ENCODE measurements at regions not wholly inside any gene's neighbourhood (a gene's known extent, or its start where the extent isn't known, plus 50 kb on each side); places are given as distances from the start of the nearest gene placed in this dataset.

DNA sequence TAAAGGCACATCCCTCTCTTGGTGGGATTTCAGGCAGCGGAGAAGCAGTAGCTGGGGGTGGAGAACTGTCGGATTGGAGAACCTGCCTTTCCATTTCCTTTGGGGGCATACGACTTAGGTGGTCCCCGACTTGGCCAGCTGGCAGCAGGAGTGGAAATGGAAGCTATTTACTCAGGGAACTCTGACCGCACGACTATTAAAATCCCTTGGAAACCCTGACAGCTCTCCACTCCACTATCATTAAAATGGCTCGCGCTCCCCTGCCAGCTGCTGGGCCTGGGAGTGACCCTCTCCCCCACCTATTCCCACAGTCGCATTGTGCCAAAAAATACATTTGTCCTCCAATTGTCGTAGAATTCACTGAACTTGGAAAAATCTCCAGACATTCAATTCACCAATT lies 77.7 kb upstream of the APCDD1 start:
- intact Hi-C loops (cut with micrococcal nuclease), result no loop called here
- H3K27me3 Mint-ChIP-seq, result no peaks in the 10 kb centered on the region

DNA sequence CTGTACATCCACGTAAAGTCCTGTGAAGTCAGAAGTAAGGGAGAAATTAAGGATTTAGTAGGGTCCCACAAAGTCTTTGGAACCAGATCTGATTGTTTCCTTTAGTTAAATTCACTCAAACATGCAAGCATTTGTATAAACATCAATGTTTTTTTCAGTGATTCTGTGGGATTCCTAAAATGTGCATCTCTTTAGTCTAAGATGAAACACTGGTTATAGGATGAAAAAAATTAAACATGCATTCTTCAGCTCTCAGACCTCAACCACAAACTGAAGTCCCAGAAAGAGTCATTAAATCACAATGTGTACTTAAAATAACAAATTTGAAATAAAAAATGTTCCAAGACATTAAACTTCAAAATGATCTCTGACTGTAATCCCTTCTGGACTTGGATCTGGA lies 76.5 kb upstream of the APCDD1 start:
- Mint-ChIP-seq H3K27me3 (no peaks in the 10 kb centered on the region), H3K4me3 (no peak overlapping the region), H3K4me1 (ENCODE audit: low read depth) (peaks cover 29% of the 10 kb centered on the region), H3K36me3 (ENCODE audit: low read depth) (no peaks in the 10 kb centered on the region), H3K27ac (peak overlapping the region; percentile 85), H3K9me3 (no peaks in the 10 kb centered on the region)
- intact Hi-C loops (cut with micrococcal nuclease), result no loop called here

More for the DNA sequence above, 77.7 kb upstream of the APCDD1 start:
- H3K9me3 Mint-ChIP-seq, result no peaks in the 10 kb centered on the region
- H3K4me3 Mint-ChIP-seq, result no peak overlapping the region
- peaks cover 31% of the 10 kb centered on the region for H3K4me1 Mint-ChIP-seq (ENCODE audit: low read depth)
- H3K36me3 Mint-ChIP-seq (ENCODE audit: low read depth), result no peaks in the 10 kb centered on the region
- no peak overlapping the region for H3K27ac Mint-ChIP-seq

- Mint-ChIP-seq H3K9me3 (no peaks in the 10 kb centered on the region), H3K4me1 (ENCODE audit: low read depth) (peaks cover 22% of the 10 kb centered on the region), H3K36me3 (ENCODE audit: low read depth) (no peaks in the 10 kb centered on the region), H3K4me3 (no peak overlapping the region), H3K27me3 (no peaks in the 10 kb centered on the region), H3K27ac (peak overlapping the region; percentile 85)
- intact Hi-C loops (cut with micrococcal nuclease), result no loop called here
These were observed 75.6 kb upstream of the APCDD1 start for GRCh38 chr18:10378688-10379420.

- Mint-ChIP-seq H3K27me3 (no peaks in the 10 kb centered on the region), H3K27ac (peak overlapping the region; percentile 85), H3K9me3 (no peaks in the 10 kb centered on the region), H3K4me3 (no peak overlapping the region), H3K36me3 (ENCODE audit: low read depth) (no peaks in the 10 kb centered on the region), H3K4me1 (ENCODE audit: low read depth) (peaks cover 22% of the 10 kb centered on the region)
- intact Hi-C loops (cut with micrococcal nuclease), result no loop called here
These were observed 74.9 kb upstream of the APCDD1 start for GRCh38 chr18:10379522-10379921.

DNA sequence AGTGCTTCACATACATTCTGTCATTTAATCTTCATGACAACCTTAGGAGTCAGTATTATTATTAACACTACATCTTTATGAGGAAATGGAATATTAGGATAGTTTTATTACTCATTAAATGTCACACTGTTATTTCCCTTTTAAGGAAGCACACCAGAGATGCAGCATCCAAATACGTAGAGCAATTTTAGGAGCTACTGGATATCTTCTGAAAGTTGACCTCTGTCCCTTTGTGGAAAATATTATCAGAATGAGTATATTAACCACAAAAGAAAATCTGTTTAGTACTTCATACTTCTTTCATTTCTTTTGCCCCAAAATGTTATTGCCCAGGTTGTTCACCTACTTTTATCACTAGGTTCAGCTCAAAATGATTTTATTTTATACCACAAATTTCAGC lies 72.9 kb upstream of the APCDD1 start:
- Mint-ChIP-seq H3K27me3 (no peaks in the 10 kb centered on the region), H3K27ac (no peak overlapping the region), H3K9me3 (no peaks in the 10 kb centered on the region), H3K36me3 (ENCODE audit: low read depth) (no peaks in the 10 kb centered on the region), H3K4me3 (no peak overlapping the region), H3K4me1 (ENCODE audit: low read depth) (peaks cover 22% of the 10 kb centered on the region)
- intact Hi-C loops (cut with micrococcal nuclease), result no loop called here

DNA sequence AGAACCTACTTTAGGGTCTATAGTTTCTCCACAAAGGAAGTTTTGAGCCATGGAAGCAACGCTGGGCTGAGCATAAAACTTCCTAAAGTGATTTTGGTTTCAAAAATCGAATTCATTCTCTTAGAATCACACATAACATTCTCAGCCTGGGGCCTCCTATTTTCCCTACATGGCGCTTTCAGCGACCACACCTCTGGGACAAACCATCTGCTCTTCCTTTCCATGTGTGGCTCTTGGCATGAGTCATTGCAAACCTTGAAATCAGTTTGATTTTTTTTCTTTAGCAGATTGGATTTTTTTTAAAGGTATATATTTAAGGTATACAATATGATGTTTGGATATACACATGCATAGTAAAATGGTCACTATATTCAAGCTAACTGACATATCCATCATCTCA lies 72.5 kb upstream of the APCDD1 start:
- intact Hi-C loops (cut with micrococcal nuclease), result no loop called here
- Mint-ChIP-seq H3K27me3 (no peaks in the 10 kb centered on the region), H3K36me3 (ENCODE audit: low read depth) (no peaks in the 10 kb centered on the region), H3K4me3 (no peak overlapping the region), H3K27ac (no peak overlapping the region), H3K4me1 (ENCODE audit: low read depth) (peaks cover 24% of the 10 kb centered on the region), H3K9me3 (no peaks in the 10 kb centered on the region)

DNA sequence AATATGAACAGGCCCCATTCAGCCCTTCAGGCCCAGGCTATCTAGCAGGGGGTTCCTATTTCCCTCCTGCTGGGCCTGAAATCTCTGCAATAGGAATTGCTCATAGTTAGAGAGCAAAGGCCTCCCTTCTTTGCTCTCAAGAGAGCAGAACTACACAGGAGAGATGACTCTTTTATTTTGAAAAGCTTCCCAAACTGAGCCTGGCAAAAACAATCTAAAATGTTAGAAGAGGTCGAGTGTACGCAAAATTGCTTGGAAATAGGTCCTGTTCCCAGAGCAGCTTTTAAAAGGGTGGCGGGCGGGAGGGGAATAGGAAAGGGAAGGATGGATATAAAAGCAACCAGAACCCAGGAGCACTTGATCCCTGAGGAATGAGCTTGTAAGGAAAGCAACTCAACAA lies 68.4 kb upstream of the APCDD1 start:
- peaks cover 2% of the 10 kb centered on the region for H3K27me3 Mint-ChIP-seq
- no peak overlapping the region for H3K4me3 Mint-ChIP-seq
- peaks cover 5% of the 10 kb centered on the region for H3K9me3 Mint-ChIP-seq
- H3K27ac Mint-ChIP-seq, result no peak overlapping the region
- H3K4me1 Mint-ChIP-seq (ENCODE audit: low read depth), result peaks cover 7% of the 10 kb centered on the region
- no peaks in the 10 kb centered on the region for H3K36me3 Mint-ChIP-seq (ENCODE audit: low read depth)
- intact Hi-C loops (cut with micrococcal nuclease), result no loop called here

GRCh38 chr18:10386956-10387355 lies 67.5 kb upstream of the APCDD1 start:
- Mint-ChIP-seq H3K27ac (peak overlapping the region; percentile 40), H3K9me3 (peaks cover 5% of the 10 kb centered on the region)

GRCh38 chr18:10387399-10387798 lies 67.0 kb upstream of the APCDD1 start:
- no peak overlapping the region for H3K4me3 Mint-ChIP-seq
- intact Hi-C loops (cut with micrococcal nuclease), result no loop called here
- H3K27ac Mint-ChIP-seq, result peak overlapping the region; percentile 40
- no peaks in the 10 kb centered on the region for H3K36me3 Mint-ChIP-seq (ENCODE audit: low read depth)
- peaks cover 2% of the 10 kb centered on the region for H3K27me3 Mint-ChIP-seq
- peaks cover 16% of the 10 kb centered on the region for H3K4me1 Mint-ChIP-seq (ENCODE audit: low read depth)
- peaks cover 5% of the 10 kb centered on the region for H3K9me3 Mint-ChIP-seq

More at GRCh38 chr18:10386956-10387355, 67.5 kb upstream of the APCDD1 start:
- Mint-ChIP-seq H3K4me3 (no peak overlapping the region), H3K4me1 (ENCODE audit: low read depth) (peaks cover 16% of the 10 kb centered on the region), H3K36me3 (ENCODE audit: low read depth) (no peaks in the 10 kb centered on the region), H3K27me3 (peaks cover 2% of the 10 kb centered on the region)
- intact Hi-C loops (cut with micrococcal nuclease), result no loop called here

DNA sequence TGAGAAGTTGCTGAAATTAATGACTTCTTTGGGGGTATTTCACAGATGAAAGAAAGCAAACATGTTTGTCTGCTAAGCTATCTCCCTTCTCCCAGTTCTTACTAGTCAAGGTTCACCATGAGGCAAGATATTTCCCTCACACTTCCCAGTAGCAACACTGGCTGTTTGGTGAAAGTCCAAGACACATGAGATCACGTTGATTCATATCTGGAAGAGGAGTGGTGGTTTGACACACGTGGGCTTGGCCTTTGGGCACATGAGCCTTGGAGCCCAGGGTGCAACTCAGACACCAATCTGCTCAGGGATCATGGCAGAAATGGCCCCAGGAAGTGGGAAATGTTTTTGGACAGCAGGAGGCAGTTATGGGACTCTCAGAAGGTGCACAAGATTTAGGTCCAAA lies 66.1 kb upstream of the APCDD1 start:
- no peaks in the 10 kb centered on the region for H3K36me3 Mint-ChIP-seq (ENCODE audit: low read depth)
- H3K27ac Mint-ChIP-seq, result no peak overlapping the region
- H3K4me1 Mint-ChIP-seq (ENCODE audit: low read depth), result peaks cover 22% of the 10 kb centered on the region
- peaks cover 5% of the 10 kb centered on the region for H3K9me3 Mint-ChIP-seq
- intact Hi-C loops (cut with micrococcal nuclease), result no loop called here
- peaks cover 2% of the 10 kb centered on the region for H3K27me3 Mint-ChIP-seq
- no peak overlapping the region for H3K4me3 Mint-ChIP-seq

GRCh38 chr18:10391506-10391905 lies 62.9 kb upstream of the APCDD1 start:
- Mint-ChIP-seq H3K27ac (no peak overlapping the region), H3K4me3 (no peak overlapping the region), H3K4me1 (ENCODE audit: low read depth) (peaks cover 22% of the 10 kb centered on the region), H3K36me3 (ENCODE audit: low read depth) (no peaks in the 10 kb centered on the region), H3K27me3 (peaks cover 2% of the 10 kb centered on the region), H3K9me3 (peaks cover 5% of the 10 kb centered on the region)
- intact Hi-C loops (cut with micrococcal nuclease), result no loop called here

GRCh38 chr18:10397004-10397403 lies 57.4 kb upstream of the APCDD1 start:
- intact Hi-C loops (cut with micrococcal nuclease), result no loop called here
- no peaks in the 10 kb centered on the region for H3K36me3 Mint-ChIP-seq (ENCODE audit: low read depth)
- H3K9me3 Mint-ChIP-seq, result no peaks in the 10 kb centered on the region
- no peak overlapping the region for H3K4me3 Mint-ChIP-seq
- H3K27ac Mint-ChIP-seq, result no peak overlapping the region
- H3K4me1 Mint-ChIP-seq (ENCODE audit: low read depth), result peaks cover 29% of the 10 kb centered on the region
- H3K27me3 Mint-ChIP-seq, result no peaks in the 10 kb centered on the region

DNA sequence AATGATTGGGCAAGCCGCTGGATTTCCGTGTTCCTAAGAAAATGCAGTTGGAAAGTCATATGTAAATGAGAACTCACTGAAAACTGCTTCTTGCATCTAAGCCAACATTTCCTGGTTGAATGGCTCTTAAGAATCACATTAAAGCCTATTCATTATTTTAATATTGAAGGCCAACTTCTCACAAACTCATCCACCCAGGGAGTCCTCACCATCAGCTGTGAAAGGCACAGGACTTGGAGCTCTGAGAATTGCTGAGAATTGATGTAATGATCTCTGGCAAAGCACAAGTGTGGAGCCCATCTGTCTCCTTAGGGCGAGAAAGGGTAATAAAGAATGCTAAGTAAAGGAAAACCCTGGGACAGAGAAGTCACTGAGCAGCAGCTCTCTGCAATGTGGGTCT lies 55.9 kb upstream of the APCDD1 start:
- Mint-ChIP-seq H3K4me1 (ENCODE audit: low read depth) (peaks cover 27% of the 10 kb centered on the region), H3K27ac (no peak overlapping the region), H3K36me3 (ENCODE audit: low read depth) (no peaks in the 10 kb centered on the region), H3K4me3 (no peak overlapping the region), H3K9me3 (no peaks in the 10 kb centered on the region), H3K27me3 (no peaks in the 10 kb centered on the region)
- intact Hi-C loops (cut with micrococcal nuclease), result no loop called here

- Mint-ChIP-seq H3K4me3 (no peak overlapping the region), H3K36me3 (ENCODE audit: low read depth) (no peaks in the 10 kb centered on the region), H3K9me3 (no peaks in the 10 kb centered on the region), H3K27ac (peak overlapping the region; percentile 90), H3K27me3 (no peaks in the 10 kb centered on the region), H3K4me1 (ENCODE audit: low read depth) (peaks cover 27% of the 10 kb centered on the region)
- intact Hi-C loops (cut with micrococcal nuclease), result no loop called here
These were observed 55.0 kb upstream of the APCDD1 start for GRCh38 chr18:10399465-10399864.
